Gastrocnemius medialis (tissue), 4 donors: ENCODE measurements at regions not wholly inside any gene's neighbourhood (a gene's known extent, or its start where the extent isn't known, plus 50 kb on each side); places are given as distances from the start of the nearest gene placed in this dataset.

Experiments used
- ATAC-seq, 2 donors: fragments of 150-250 bp; one replicate each; pipeline ENCODE4 v1.9.1; 2016
- DNase-seq, 2 donors: peaks; one replicate each; pipeline ENCODE4 v3.0.0-alpha.2; 2019
- H3K27ac ChIP-seq, 4 donors: fragments of 200-600 bp; sonication (generic); 1 replicate in 1 of 4; 2 replicates in 3 of 4; pipeline ENCODE4 v1.5.1; 2016 to 2018; ENCODE audit warnings: mild to moderate bottlenecking in 2 of 4, moderate library complexity in 1 of 4
- H3K27me3 ChIP-seq, 3 donors: fragments of 200-600 bp; sonication (generic) in 2 of 3; 1 replicate in 1 of 3; 2 replicates in 2 of 3; pipeline versions ENCODE4 v1.5.1 to v1.6.0; 2016 to 2019; ENCODE audit warnings: mild to moderate bottlenecking in 1 of 3, moderate library complexity in 1 of 3
- H3K36me3 ChIP-seq, 2 donors: fragments of 200-600 bp; sonication (generic) in 1 of 2; one replicate each; pipeline ENCODE4 v1.5.1; 2017 to 2018
- H3K4me1 ChIP-seq, 2 donors: fragments of 200-600 bp; sonication (generic) in 1 of 2; one replicate each; pipeline ENCODE4 v1.5.1; 2016 to 2017; ENCODE audit warnings: mild to moderate bottlenecking in 2 of 2
- H3K4me3 ChIP-seq, 4 donors: fragments of 200-600 bp; sonication (generic) in 3 of 4; 1 replicate in 1 of 4; 2 replicates in 3 of 4; pipeline ENCODE4 v1.5.1; 2016 to 2019; ENCODE audit warnings: mild to moderate bottlenecking in 2 of 4
- H3K9me3 ChIP-seq, 3 donors: fragments of 200-600 bp; sonication (generic) in 2 of 3; 1 replicate in 1 of 3; 2 replicates in 2 of 3; pipeline ENCODE4 v1.5.1; 2016 to 2019
- CTCF ChIP-seq, 5 experiments: fragments of 450-650 bp in 3 of 5; fragments of 200-600 bp in 2 of 5; sonication (generic) in 2 of 5; IDR thresholded peaks in 4 of 5; conservative IDR thresholded peaks in 1 of 5; 1 replicate in 4 of 5; 2 replicates in 1 of 5; pipeline ENCODE4 v1.5.1; 2016 to 2019; ENCODE audit warnings: antibody characterized with exemption in 5 of 5, mild to moderate bottlenecking in 3 of 5, moderate library complexity in 3 of 5
- POLR2A ChIP-seq, 2 donors: fragments of 450-650 bp; IDR thresholded peaks; one replicate each; pipeline ENCODE4 v1.6.1; 2017; ENCODE audit warnings: antibody characterized with exemption in 2 of 2, mild to moderate bottlenecking in 2 of 2, moderate library complexity in 2 of 2
- in situ Hi-C, 4 donors: fragments of 200-750 bp; cut with MboI; loops; one replicate each; pipeline versions ENCODE4 v1.15.0 to v1.8.0; 2017; ENCODE audit warnings: low sequenced_read_pairs in 4 of 4
- intact Hi-C: fragments of 100-400 bp; cut with DNase I; formaldehyde crosslinking; loops from one replicate; pipeline ENCODE4 v1.15.1; 2023; ENCODE audit warnings: low total_unique reads

GRCh38 chr13:90352763-90353162, 994.7 kb upstream of the MIR17HG start:
- DNase-seq = no peak
- ATAC-seq = no peak
- H3K36me3 ChIP-seq = no peaks in the 10 kb centered on the region
- in situ Hi-C loops = no loop called here
- TF ChIP-seq CTCF (IDR thresholded peaks at IDR 0.05 in 4 of 5, conservative IDR thresholded peaks at IDR 0.05 in 1 of 5) (no peak), POLR2A (IDR thresholded peaks at IDR 0.05) (no peak)
- H3K4me1 ChIP-seq = no peaks in the 10 kb centered on the region
- no peak overlapping the region for H3K4me3 ChIP-seq
- no peak overlapping the region for H3K27ac ChIP-seq
- H3K27me3 ChIP-seq = no peaks in the 10 kb centered on the region
- intact Hi-C loops = no loop called here
- H3K9me3 ChIP-seq = no peaks in the 10 kb centered on the region

GRCh38 chr13:90355162-90355751, 992.2 kb upstream of the MIR17HG start:
- no peaks in the 10 kb centered on the region for H3K4me1 ChIP-seq
- H3K4me3 ChIP-seq = no peak overlapping the region
- no peaks in the 10 kb centered on the region for H3K27me3 ChIP-seq
- in situ Hi-C loops = no loop called here
- ATAC-seq = no peak
- TF ChIP-seq POLR2A (IDR thresholded peaks at IDR 0.05) (no peak), CTCF (IDR thresholded peaks at IDR 0.05 in 4 of 5, conservative IDR thresholded peaks at IDR 0.05 in 1 of 5) (no peak)
- intact Hi-C loops = no loop called here
- H3K27ac ChIP-seq = no peak overlapping the region
- DNase-seq = no peak
- H3K9me3 ChIP-seq = no peaks in the 10 kb centered on the region
- H3K36me3 ChIP-seq = no peaks in the 10 kb centered on the region

GRCh38 chr13:90360785-90361184, 986.7 kb upstream of the MIR17HG start:
- in situ Hi-C loops = loop anchor here in 1 of 4 donors (10.0 kb wide), 1 partner anchor 56 kb away; no protein-coding TSS in a partner anchor
- H3K4me3 ChIP-seq = no peak overlapping the region
- no peaks in the 10 kb centered on the region for H3K36me3 ChIP-seq
- H3K27me3 ChIP-seq = no peaks in the 10 kb centered on the region
- DNase-seq (no peak), ATAC-seq (no peak)
- intact Hi-C loops = no loop called here
- no peaks in the 10 kb centered on the region for H3K9me3 ChIP-seq
- H3K4me1 ChIP-seq = no peaks in the 10 kb centered on the region
- no peak overlapping the region for H3K27ac ChIP-seq
- TF ChIP-seq POLR2A (IDR thresholded peaks at IDR 0.05) (no peak), CTCF (IDR thresholded peaks at IDR 0.05 in 4 of 5, conservative IDR thresholded peaks at IDR 0.05 in 1 of 5) (no peak)

- in situ Hi-C loops = loop anchor here in 1 of 4 donors (10.0 kb wide), 1 partner anchor 58 kb away; no protein-coding TSS in a partner anchor
- no peak overlapping the region for H3K27ac ChIP-seq
Observed at GRCh38 chr13:90362707-90363106, 984.8 kb upstream of the MIR17HG start.

More at GRCh38 chr13:90362707-90363106, 984.8 kb upstream of the MIR17HG start:
- intact Hi-C loops = no loop called here
- Histone ChIP-seq H3K4me3 (no peak overlapping the region), H3K9me3 (no peaks in the 10 kb centered on the region), H3K27me3 (no peaks in the 10 kb centered on the region), H3K36me3 (no peaks in the 10 kb centered on the region), H3K4me1 (no peaks in the 10 kb centered on the region)
- no peak for DNase-seq
- ATAC-seq = no peak
- no peak for TF ChIP-seq CTCF (IDR thresholded peaks at IDR 0.05 in 4 of 5, conservative IDR thresholded peaks at IDR 0.05 in 1 of 5)
- no peak for TF ChIP-seq POLR2A (IDR thresholded peaks at IDR 0.05)
